HG03196 (cell line): ENCODE measurements at regions not wholly inside any gene's neighbourhood (a gene's known extent, or its start where the extent isn't known, plus 50 kb on each side); places are given as distances from the start of the nearest gene placed in this dataset.

Source experiments
- ATAC-seq: cut with Tn5 transposase; IDR thresholded peaks from one replicate; pipeline ENCODE4 v1.9.1; 2021; ENCODE audit not compliant: unreplicated experiment

DNA sequence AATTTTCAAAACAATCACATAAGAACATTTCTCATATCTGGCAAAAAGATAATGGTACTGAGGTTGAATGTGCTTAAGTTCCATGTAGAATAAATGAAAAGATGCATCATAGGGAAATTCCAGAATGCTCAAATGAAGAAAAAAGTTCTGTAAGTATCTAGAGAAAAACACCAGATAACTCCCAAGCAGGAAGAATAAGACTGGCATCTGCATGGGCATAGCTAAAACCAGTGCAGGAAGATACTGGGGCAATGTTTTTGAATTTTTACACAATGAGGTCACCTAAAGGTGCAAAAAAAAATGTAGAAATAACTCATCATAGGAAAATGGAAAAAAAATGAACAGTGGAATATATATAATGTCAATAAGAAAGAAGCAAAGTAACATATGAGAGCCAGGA lies 275.2 kb downstream of the BAMBI start:
- ATAC-seq = no peak

DNA sequence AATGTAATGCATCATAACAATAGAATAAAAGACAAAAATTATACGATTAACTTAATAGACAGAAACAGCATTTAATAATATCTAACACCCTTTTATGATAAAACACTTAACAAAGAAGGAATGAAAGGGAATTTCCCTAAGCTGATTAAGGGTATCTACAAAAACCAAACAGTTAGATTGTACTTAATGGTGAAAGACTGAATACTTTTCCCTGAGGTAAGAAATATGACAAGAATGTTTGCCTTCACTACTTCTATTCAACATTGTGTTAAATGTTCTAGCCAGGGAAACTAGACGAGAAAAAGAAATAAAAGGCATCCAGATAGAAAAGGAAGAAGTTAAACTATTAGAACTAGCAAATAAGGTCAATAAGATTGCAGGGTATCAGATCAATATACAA lies 276.9 kb downstream of the BAMBI start:
- ATAC-seq = no peak

DNA sequence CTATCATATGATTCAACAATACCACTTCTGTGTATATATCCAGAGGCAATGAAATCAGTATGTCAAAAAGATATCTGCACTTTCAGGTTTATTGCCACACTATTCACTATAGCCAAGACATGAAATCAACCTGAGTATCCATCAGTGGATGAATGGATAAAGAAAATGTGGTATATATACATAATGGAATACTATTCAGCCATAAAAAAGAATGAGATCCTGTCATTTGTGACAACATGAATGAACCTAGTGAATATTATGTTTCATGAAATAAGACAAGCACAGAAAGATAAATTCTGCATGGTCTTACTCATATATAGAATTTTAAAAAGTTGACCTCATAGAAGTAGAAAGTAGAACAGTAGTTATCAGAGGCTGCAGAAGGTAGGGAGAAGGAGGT lies 281.1 kb downstream of the BAMBI start:
- no peak for ATAC-seq

DNA sequence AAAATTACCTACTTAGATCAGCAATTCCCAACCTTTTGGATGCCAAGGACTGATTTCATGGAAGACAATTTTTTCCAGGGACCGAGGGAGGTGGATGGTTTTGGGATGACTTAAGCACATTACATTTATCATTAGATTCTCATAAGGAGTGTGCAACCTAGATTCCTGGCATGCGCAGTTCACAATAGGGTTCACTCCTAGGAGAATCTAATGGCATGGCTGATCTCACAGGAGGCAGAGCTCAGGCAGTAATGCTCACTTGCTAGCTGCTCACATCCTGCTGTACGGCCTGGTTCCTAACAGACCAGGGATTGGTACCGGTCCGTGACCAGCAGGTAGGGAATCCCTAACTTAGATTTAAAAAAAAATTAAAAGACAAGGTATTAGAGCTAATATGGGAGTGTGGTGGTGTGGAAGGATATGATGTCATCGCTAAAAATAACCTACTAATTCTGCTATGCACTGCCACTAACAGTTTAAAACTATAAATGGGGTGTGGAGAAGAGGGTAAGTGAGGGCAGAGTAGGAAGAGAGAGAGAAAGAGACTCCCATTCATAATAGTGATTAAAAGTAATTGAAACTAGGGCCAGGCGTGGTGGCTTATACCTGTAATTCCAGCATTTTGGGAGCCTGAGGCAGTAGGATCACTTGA lies 282.7 kb downstream of the BAMBI start:
- ATAC-seq = no peak

DNA sequence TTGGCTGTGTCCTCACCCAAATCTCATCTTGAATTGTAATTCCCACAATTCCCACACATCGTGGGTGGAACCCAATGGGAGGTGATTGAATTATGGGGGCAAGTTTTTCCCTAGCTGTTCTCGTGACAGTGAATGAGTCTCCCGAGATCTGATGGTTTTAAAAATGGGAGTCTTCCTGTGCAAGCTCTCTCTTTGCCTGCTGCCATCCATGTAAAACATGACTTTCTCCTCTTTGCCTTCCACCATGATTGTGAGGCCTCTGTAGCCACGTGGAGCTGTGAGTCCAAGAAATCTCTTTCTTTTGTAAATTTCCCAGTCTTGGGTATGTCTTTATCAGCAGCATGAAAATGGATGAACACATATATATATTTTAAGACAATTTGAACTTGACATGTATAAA lies 285.4 kb downstream of the BAMBI start:
- no peak for ATAC-seq

DNA sequence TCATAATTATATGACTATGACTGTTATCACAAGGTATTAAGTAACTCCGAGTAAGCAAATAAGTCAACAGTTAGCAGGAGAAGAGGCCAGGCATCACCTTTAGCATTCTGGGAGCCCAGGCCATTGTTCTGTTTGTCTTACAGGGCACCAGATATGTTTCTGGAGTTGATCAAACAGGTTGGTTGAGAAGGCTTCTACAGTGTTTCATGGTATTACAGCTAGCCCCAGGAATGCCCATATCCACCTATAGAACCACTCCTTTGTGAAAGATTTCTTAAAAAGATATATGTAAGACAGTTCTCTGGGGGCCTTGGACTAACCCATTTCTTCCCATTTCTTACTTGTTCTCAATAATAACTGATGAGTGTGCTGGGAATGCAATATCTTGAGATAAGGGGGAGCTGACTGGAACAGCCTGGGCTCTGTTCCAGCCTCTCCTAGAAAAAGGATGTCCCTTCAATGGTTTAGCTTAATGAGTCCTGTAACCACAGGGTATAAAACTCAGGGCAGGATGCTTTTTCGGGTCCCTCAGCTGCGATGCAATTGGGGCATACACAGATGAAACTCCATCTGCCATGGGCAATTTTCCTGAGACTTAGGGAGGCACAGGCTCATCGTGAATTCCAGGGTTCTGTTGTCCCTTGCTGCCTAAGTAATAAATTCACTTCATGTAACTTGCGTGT lies 286.4 kb downstream of the BAMBI start:
- no peak for ATAC-seq

DNA sequence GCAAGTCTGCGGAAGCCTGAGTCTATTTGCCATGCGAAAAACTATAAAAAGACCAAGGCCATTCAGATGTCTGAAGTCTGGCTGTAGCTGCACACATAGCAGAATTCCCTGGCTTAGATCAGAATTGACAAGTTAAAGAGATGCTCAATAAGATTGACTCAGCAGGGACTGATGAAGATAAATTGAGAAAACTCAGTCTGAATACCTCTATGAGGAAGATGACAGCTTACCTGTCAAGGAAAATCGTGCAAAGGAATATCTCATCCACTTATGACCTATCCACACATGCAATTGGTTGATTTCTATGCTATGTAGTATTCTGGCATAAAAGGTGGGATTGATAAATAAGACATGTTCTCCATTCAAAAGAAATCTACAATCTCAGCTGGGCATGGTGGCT lies 288.6 kb downstream of the BAMBI start:
- no peak for ATAC-seq

DNA sequence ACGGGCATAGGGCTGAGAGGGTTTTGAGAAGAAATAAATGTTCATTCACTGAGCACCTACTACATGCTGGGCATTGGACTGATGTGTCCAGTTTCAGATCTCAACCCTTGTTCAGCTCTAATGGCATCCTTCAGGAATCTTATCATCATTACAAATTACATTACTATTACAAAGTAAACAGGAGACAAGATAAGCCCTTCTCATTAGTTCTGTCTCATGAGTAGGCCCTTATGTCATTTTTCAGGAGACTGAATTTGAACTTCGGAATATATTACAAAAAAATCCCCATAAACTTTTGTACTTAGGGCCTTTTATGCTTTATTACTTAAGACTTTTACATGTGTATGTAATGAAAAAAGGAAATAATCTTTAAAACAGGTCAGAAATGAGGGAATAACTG lies 289.7 kb downstream of the BAMBI start:
- ATAC-seq = no peak

DNA sequence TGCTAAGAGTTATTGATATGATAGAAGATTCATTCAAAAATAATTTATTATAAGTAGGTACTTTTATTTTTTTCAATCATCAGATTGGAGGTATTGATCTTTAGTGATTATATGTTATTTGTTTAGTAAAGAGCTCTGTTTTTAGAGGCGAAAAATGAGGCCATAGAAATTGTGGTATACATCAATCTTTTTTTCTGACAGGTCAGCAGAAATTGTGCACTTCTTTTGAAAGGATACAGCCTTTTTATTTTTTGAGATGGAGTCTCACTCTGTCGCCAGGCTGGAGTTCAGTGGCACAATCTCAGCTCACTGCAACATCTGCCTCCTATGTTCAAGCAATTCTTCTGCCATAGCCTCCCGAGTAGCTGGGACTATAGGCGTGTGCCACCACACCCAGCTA lies 292.1 kb downstream of the BAMBI start:
- ATAC-seq = no peak

DNA sequence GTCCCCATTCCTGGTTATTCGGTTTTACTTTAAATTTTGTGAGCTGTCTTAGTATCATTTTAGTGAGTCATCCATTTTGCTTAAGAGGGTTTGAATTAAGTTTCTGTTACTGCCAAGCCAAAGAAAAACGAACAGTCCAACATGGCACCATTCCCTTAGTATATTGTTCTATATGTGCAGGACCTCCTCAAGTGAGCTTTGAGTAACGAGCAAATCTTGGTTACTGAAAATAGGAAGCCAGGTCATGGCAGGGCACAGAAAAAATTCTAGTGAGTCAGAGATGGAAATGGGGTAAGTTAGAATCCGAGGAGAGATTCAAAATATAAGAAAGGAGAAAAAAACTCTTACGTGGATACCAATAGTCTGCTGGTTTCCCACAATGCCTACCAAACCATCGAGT lies 292.9 kb downstream of the BAMBI start:
- no peak for ATAC-seq

DNA sequence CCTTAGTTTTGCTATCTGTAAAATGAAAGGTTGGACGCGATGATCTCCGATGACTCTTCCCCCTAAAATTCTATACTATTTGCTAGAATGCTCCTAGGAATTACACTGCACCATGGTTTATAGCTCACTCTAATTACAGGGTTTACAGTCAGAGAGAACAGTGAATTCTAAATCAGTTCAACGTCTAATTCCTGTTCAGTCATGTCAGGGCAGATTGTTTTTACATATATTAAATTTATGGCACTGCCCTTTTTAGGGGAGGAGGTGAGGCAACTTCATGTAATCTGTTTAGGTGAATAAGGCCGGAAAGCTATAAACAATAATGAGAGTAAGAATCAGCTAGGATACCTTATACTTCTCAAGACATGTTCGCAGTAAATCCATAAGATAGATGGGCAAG lies 293.9 kb downstream of the BAMBI start:
- ATAC-seq = no peak

DNA sequence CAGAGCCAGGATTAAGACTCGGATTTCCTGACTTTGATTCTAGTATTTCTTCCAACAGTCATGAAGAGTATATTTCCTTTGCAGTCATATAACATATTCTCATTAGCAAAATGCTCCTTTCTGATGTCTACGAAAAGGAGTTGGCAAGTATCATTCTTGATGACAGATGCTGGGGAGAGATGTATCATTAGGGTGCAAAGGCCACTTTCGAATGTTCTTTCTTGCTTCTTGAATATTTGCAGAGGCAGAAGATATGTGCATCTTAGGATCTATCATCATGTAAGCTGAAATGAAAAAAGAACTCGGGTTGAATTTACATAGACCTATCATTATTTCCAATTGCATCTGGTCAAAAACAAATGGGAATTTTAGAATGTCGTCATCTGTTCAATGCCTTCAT lies 294.4 kb downstream of the BAMBI start:
- ATAC-seq = no peak

DNA sequence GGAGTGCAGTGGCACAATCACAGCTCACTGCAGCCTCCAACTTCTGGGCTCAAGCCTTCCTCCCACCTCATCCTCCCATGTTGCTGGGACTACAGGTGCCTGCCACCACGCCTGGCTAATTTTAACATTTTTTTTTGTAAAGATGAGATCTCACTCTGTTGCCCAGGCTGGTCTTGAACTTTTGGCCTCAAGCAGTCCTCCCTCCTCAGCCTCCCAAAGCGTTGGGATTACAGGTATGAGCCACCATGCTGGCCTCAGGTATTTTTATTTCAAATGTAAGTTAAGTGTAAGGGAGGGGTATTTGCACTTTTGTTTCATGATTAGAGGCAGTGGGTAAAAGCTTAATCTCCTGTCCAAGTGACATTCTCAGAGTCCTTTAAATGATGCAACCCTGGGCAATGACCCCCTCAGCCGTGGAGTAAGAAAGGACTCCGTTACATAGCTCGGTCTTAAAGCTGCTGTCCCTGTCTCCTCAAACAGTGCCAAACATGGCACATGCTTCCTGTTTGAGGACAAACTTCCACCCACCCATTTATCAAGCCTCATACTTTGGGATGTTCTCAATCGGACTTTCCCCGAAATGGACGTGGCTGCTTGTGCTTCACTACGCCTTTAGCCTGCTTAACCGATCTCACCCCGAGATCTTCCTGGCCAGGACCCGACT lies 296.1 kb downstream of the BAMBI start:
- ATAC-seq = no peak

DNA sequence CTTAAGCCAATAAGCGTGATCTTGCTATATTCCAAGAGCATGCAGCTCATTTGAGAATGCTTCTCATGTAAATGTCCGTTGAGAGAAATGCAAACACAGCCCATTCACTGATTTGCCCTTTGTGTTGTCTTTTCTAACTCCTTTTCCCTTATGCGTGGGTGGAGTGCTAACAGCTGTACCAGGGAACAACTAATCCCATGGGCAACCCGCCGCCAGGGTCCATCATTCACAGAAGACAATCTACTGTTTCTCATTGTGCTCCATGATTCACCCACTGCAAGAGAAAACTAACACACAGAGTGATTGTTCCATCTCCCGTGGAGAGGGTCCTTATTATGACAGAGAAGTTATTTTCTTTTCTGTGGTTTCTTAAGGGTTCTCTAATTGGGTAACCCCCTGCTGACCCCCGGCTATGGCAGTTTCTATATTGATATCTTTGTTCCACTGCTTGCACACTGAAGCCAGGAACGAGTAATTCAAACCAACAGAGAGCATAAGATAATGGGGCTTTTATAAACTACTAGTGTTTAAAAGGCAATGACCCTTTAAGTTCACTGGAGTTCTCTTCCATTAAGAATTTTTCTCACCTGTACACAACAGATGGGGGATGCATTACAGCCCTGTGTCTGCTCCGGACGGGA lies 298.7 kb downstream of the BAMBI start:
- ATAC-seq = no peak

DNA sequence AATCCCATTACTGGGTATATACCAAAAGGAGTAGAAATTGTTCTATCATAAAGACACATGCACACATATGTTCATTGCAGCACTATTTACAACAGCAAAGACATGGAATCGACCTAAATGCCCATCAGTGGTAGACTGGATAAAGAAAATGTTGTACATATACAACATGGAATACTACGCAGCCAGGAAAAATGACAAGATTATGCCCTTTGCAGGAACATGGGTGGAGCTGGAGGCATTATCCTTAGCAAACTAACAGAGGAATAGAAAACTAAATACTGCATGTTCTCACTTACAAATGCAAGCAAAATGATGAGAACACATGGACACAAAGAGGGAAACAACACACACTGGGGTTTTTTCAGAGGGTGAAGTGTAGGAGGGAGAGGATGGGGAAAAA lies 300.2 kb downstream of the BAMBI start:
- ATAC-seq = no peak

DNA sequence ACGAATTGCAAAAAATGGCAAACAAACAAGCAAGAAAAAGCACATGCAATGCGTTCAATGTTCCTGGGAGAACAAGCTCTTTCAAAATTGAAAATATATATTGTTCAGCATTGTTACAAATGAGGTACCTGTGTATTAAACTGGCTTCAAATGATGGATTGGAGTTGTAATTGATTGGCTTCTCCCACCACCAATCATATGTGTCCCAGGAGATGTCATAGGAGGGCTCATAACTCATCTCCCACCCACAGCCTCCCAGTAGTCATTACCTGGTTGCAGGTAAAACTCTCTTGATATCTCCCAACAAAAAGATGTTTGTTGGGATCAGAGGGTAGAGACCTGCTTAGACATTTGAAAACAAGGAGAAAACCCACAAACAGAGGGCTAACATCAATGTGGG lies 302.9 kb downstream of the BAMBI start:
- ATAC-seq = no peak

DNA sequence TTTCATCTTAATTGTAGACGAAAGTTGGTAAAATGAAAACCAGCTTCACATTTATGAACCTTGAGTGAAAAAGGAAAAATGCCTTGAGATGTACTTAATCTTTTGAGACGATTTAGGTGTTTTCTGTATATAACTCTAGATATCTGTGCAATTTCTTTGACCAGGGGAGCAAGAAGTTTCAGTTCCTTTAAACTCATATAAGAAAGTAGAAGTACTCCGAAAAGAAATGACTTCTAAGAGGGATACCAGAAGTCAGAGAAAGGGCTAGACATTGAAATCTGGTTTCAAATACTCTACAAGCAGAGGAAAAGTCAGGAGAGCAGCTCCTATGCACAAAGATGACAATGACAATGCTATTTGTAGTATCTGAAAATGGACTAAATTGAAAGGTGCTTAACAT lies 303.7 kb downstream of the BAMBI start:
- ATAC-seq = no peak

DNA sequence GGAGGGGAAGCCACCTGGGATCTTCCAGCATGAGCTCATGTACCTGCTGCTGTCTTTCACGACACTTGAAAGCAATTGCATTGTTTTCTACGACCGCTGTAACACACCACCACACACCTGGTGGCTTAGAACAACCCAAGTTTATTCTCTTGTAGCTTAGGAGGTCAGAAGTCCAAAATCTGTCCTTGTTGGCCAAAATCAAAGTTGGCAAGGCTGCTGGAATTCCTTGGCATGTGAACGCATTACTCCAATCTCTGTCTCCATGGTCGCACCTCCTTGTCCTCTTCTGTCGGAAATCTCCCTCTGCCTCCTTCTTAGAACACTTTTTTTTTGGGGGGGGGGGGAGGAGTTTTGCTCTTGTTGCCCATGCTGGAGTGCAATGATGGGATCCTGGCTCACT lies 305.7 kb downstream of the BAMBI start:
- no peak for ATAC-seq

DNA sequence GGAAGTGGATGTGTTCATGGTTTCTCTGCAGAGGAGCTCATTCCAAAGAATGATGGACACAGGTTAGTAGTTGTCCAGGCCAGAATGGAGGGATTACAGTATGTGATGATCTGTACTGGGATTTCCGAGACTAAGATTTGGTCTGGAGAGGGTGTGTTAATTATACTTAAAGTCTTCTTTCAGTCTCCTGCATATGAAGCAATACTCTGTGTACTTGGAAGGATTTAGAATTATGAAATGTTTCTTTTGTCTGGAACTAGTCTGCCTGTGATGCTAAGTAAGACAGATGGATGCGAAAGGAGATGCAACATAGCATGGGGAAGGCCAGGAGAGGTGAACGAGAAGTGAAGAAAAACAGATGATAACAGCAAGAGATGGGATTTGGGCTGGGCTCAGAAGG lies 305.1 kb upstream of the LYZL1 start:
- ATAC-seq = no peak

DNA sequence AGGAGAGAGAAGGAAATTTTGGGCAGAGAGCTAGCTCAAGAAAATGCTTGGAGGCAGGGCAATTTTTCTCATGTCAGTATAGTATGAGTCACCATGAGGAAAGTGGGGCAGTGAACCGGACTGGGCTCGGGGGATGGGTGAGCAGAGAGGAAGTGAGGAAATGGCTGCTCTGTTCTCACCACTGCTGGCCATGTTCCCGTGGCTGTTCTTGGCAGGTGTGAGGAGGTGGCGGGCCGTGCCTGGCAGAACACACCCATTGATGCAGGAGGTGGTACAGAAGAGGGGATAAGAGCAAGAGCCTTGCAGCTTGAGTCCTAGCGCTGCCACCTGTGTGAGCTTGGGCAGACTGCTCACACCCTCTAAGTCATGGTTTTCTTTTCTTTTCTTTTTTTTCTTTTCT lies 304.4 kb upstream of the LYZL1 start:
- peak; percentile 74 for ATAC-seq

DNA sequence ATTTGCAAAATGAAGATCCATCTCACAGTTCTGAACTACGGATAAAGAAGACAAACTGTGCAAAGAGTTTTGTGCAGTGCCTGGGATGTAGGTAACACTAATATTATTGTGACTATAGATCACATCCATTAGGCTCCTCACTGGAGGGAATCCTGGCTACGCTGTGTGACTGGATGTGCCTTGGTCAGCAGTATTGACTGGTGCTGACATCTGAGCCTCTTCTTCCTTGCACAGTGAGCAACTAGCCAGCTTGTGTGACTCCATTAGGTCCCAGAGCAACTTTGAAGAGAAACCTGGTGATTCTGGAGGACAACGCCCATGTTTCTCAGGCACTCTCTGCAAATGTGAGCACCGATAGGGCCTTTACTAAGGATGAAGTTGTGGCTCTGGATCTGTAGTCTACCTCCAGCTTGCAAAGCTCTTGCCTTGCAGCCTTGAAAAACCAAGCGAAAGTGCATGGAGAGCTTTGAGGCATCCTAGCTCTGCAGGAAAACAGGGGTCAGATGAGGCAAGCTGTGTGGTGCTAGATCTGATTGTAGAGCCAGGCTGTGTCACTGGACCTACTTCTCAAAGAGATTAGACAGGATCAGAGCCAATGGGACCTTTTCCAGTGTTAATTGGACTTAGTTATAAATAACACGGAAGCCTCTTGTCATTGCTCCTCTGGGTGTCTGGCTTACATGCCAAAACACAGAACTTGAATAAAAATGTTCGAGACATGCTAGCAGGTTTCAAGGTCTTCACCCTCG lies 303.6 kb upstream of the LYZL1 start:
- no peak for ATAC-seq
